Liver (tissue), 8 donors: ENCODE measurements at regions not wholly inside any gene's neighbourhood (a gene's known extent, or its start where the extent isn't known, plus 50 kb on each side); places are given as distances from the start of the nearest gene placed in this dataset.

Experiments
- DNase-seq: peaks from one replicate; pipeline ENCODE4 v3.0.0-alpha.2; 2017; ENCODE audit warnings: low spot score
- H3K27ac ChIP-seq, 2 donors: one replicate each; pipeline ENCODE4 v1.7.0; 2013; ENCODE audit warnings: inconsistent platforms in 2 of 2, low read length in 2 of 2, control low read depth in 1 of 2, low read depth in 1 of 2, mild to moderate bottlenecking in 1 of 2
- H3K27me3 ChIP-seq, 4 donors: one replicate each; pipeline versions ENCODE4 v1.6.1 to v1.7.0; 2013; ENCODE audit warnings: low read length in 3 of 4, inconsistent platforms in 1 of 4, mild to moderate bottlenecking in 1 of 4, moderate library complexity in 1 of 4; ENCODE audit not compliant: control insufficient read depth in 4 of 4, insufficient read depth in 4 of 4
- H3K36me3 ChIP-seq, 4 donors: one replicate each; pipeline versions ENCODE4 v1.6.1 to v1.7.0; 2013; ENCODE audit warnings: low read length in 3 of 4, mild to moderate bottlenecking in 3 of 4, low read depth in 1 of 4, moderate library complexity in 1 of 4; ENCODE audit not compliant: control insufficient read depth in 4 of 4, insufficient read depth in 3 of 4
- H3K4me1 ChIP-seq, 4 donors: one replicate each; pipeline versions ENCODE4 v1.6.1 to v1.7.0; 2013; ENCODE audit warnings: low read length in 3 of 4, mild to moderate bottlenecking in 3 of 4, moderate library complexity in 1 of 4; ENCODE audit not compliant: control insufficient read depth in 4 of 4, insufficient read depth in 4 of 4
- H3K4me3 ChIP-seq, 3 donors: one replicate each; pipeline versions ENCODE4 v1.6.1 to v1.7.0; 2013; ENCODE audit warnings: low read length in 3 of 3, control low read depth in 1 of 3, low read depth in 1 of 3, mild to moderate bottlenecking in 1 of 3
- H3K9ac ChIP-seq, 2 donors: one replicate each; pipeline ENCODE4 v1.7.0; 2013; ENCODE audit warnings: low read length in 2 of 2, mild to moderate bottlenecking in 2 of 2, moderate library complexity in 2 of 2, control low read depth in 1 of 2, low read depth in 1 of 2
- H3K9me3 ChIP-seq, 4 donors: one replicate each; pipeline versions ENCODE4 v1.6.1 to v1.7.0; 2013; ENCODE audit warnings: low read length in 3 of 4; ENCODE audit not compliant: control insufficient read depth in 4 of 4
- CTCF ChIP-seq: fragments of 150-350 bp; IDR thresholded peaks from 2 replicates; pipeline ENCODE4 v1.5.1; 2017; ENCODE audit warnings: improper control_type of control experiment, low read depth, low read length; ENCODE audit not compliant: missing input control
- EGR1 ChIP-seq, 2 donors: IDR thresholded peaks; 2 replicates each; pipeline ENCODE4 v1.6.1; 2016 to 2018; ENCODE audit warnings: antibody characterized with exemption in 2 of 2, low read depth in 2 of 2
- FOXA1 ChIP-seq: IDR thresholded peaks from 2 replicates; pipeline ENCODE4 v1.6.1; 2016; ENCODE audit warnings: antibody characterized with exemption
- FOXA2 ChIP-seq: IDR thresholded peaks from 2 replicates; pipeline ENCODE4 v1.6.1; 2016; ENCODE audit warnings: antibody characterized with exemption
- GABPA ChIP-seq, 2 donors: IDR thresholded peaks in 1 of 2; conservative IDR thresholded peaks in 1 of 2; 2 replicates each; pipeline ENCODE4 v1.6.1; 2016; ENCODE audit warnings: antibody characterized with exemption in 2 of 2, mild to moderate bottlenecking in 1 of 2, moderate library complexity in 1 of 2
- HNF4A ChIP-seq, 2 donors: conservative IDR thresholded peaks; 2 replicates each; pipeline ENCODE4 v1.6.1; 2016; ENCODE audit warnings: antibody characterized with exemption in 2 of 2, mild to moderate bottlenecking in 2 of 2
- HNF4G ChIP-seq: IDR thresholded peaks from 2 replicates; pipeline ENCODE4 v1.6.1; 2016; ENCODE audit warnings: antibody characterized with exemption
- JUND ChIP-seq, 2 donors: IDR thresholded peaks; 2 replicates each; pipeline ENCODE4 v1.6.1; 2016; ENCODE audit warnings: antibody characterized with exemption in 2 of 2
- NR2F2 ChIP-seq: IDR thresholded peaks from 2 replicates; pipeline ENCODE4 v1.6.1; 2016; ENCODE audit warnings: antibody characterized with exemption
- RAD21 ChIP-seq, 2 donors: IDR thresholded peaks; 2 replicates each; pipeline ENCODE4 v1.6.1; 2016; ENCODE audit warnings: antibody characterized with exemption in 2 of 2, mild to moderate bottlenecking in 2 of 2
- RXRA ChIP-seq, 2 donors: IDR thresholded peaks; 2 replicates each; pipeline ENCODE4 v1.6.1; 2017 to 2018; ENCODE audit warnings: antibody characterized with exemption in 2 of 2, mild to moderate bottlenecking in 1 of 2
- SP1 ChIP-seq: IDR thresholded peaks from 2 replicates; pipeline ENCODE4 v1.6.1; 2018; ENCODE audit warnings: antibody characterized with exemption, mild to moderate bottlenecking
- TAF1 ChIP-seq: conservative IDR thresholded peaks from 2 replicates; pipeline ENCODE4 v1.6.1; 2016; ENCODE audit warnings: antibody characterized with exemption, mild to moderate bottlenecking
- YY1 ChIP-seq: IDR thresholded peaks from 2 replicates; pipeline ENCODE4 v1.6.1; 2016; ENCODE audit warnings: antibody characterized with exemption, mild to moderate bottlenecking
- WGBS: extraction: QIAGEN DNeasy Blood & Tissue Kit; methylation state at CpG from one replicate; pipeline ENCODE4 v1.1.7; 2013; 5-methylcytosine and 5-hydroxymethylcytosine counted together
- TF ChIP-seq, protein P1 (sequence below): IDR thresholded peaks from 2 replicates; pipeline ENCODE4 v1.6.1; 2016; ENCODE audit warnings: antibody characterized with exemption
- TF ChIP-seq, protein P2 (sequence below): IDR thresholded peaks from 2 replicates; pipeline ENCODE4 v1.6.1; 2016; ENCODE audit warnings: antibody characterized with exemption
- TF ChIP-seq, protein P3 (sequence below): IDR thresholded peaks from 2 replicates; pipeline ENCODE4 v1.6.1; 2016; ENCODE audit warnings: antibody characterized with exemption, mild to moderate bottlenecking
- donor health status: healthy.
- donor health status: healthy.
- donor health status: healthy.
- donor health status: healthy.
- donor health status: healthy.

GRCh38 chr3:159899166-159899565, 89.5 kb upstream of the IL12A start:
- H3K36me3 ChIP-seq = peaks cover 0 to 2% (median 0%) of the 10 kb centered on the region in 4 donors
- DNase-seq = no peak
- WGBS = 94% methylated on average over 1 of the region's 1 CpG
- no peaks in the 10 kb centered on the region for H3K9me3 ChIP-seq
- no peaks in the 10 kb centered on the region for H3K27me3 ChIP-seq
- H3K9ac ChIP-seq = no peak overlapping the region
- H3K4me3 ChIP-seq = no peak overlapping the region
- no peak overlapping the region for H3K27ac ChIP-seq
- no peaks in the 10 kb centered on the region for H3K4me1 ChIP-seq
- TF ChIP-seq NR2F2 (no peak), HNF4G (no peak), SP1 (no peak), GABPA (IDR thresholded peaks at IDR 0.05 in 1 of 2, conservative IDR thresholded peaks at IDR 0.05 in 1 of 2) (no peak), FOXA2 (no peak), JUND (IDR thresholded peaks at IDR 0.05) (no peak), RAD21 (IDR thresholded peaks at IDR 0.05) (no peak)
- TF ChIP-seq, protein P1, sequence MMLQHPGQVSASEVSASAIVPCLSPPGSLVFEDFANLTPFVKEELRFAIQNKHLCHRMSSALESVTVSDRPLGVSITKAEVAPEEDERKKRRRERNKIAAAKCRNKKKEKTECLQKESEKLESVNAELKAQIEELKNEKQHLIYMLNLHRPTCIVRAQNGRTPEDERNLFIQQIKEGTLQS = no peak
- TF ChIP-seq, protein P2, sequence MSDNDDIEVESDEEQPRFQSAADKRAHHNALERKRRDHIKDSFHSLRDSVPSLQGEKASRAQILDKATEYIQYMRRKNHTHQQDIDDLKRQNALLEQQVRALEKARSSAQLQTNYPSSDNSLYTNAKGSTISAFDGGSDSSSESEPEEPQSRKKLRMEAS = no peak

DNA sequence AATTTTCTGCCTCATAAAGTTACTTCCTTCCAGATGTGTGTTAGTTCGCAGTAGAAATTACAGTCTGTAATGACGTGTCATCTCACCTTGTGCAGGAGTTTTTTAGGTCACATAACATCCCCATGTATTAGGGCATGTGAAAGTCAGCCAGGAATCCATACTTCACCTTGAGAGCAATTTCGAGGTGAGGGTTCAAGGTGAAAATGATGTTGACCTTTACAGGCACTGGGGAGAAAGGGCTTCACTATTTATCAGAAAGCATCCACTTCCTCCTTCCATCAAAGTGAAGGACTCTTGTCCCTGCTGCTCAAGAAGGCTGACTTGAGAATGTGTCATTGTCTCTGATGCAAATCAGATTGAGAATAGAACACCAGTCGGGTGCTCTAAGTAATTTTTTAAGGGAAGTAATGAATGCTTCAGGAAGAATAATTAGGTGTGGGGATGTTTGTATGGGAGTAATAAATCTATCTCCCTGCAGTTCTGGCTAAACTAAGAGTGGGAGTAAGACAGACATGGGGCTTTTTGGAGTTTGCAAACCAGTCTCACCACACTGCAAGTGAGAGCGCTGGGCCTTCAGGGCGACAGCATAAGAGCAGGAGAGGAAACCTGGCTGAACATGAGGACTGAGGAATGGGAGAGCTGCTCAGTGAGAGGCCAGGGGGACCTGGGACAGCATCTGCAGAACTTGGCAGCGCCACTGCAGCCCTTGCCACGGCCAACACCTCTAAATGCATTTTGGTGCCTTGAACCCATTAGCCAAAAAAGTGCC, 85.9 kb upstream of the IL12A start:
- Histone ChIP-seq H3K9me3 (no peaks in the 10 kb centered on the region), H3K4me3 (no peak overlapping the region), H3K9ac (no peak overlapping the region), H3K27me3 (no peaks in the 10 kb centered on the region), H3K4me1 (no peaks in the 10 kb centered on the region), H3K27ac (no peak overlapping the region), H3K36me3 (no peaks in the 10 kb centered on the region)
- DNase-seq = no peak
- WGBS = 86% methylated on average over 8 of the region's 8 CpGs
- TF ChIP-seq EGR1 (IDR thresholded peaks at IDR 0.05; ENCODE audit: low read depth in 2 of 2) (no peak), FOXA2 (no peak), SP1 (no peak), CTCF (no peak), FOXA1 (no peak), HNF4A (conservative IDR thresholded peaks at IDR 0.05) (no peak), JUND (IDR thresholded peaks at IDR 0.05) (no peak), YY1 (no peak), RXRA (IDR thresholded peaks at IDR 0.05) (no peak), RAD21 (IDR thresholded peaks at IDR 0.05) (no peak), HNF4G (no peak), GABPA (IDR thresholded peaks at IDR 0.05 in 1 of 2, conservative IDR thresholded peaks at IDR 0.05 in 1 of 2) (no peak), TAF1 (no peak), NR2F2 (no peak)
- TF ChIP-seq, protein P3, sequence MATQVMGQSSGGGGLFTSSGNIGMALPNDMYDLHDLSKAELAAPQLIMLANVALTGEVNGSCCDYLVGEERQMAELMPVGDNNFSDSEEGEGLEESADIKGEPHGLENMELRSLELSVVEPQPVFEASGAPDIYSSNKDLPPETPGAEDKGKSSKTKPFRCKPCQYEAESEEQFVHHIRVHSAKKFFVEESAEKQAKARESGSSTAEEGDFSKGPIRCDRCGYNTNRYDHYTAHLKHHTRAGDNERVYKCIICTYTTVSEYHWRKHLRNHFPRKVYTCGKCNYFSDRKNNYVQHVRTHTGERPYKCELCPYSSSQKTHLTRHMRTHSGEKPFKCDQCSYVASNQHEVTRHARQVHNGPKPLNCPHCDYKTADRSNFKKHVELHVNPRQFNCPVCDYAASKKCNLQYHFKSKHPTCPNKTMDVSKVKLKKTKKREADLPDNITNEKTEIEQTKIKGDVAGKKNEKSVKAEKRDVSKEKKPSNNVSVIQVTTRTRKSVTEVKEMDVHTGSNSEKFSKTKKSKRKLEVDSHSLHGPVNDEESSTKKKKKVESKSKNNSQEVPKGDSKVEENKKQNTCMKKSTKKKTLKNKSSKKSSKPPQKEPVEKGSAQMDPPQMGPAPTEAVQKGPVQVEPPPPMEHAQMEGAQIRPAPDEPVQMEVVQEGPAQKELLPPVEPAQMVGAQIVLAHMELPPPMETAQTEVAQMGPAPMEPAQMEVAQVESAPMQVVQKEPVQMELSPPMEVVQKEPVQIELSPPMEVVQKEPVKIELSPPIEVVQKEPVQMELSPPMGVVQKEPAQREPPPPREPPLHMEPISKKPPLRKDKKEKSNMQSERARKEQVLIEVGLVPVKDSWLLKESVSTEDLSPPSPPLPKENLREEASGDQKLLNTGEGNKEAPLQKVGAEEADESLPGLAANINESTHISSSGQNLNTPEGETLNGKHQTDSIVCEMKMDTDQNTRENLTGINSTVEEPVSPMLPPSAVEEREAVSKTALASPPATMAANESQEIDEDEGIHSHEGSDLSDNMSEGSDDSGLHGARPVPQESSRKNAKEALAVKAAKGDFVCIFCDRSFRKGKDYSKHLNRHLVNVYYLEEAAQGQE = no peak
- TF ChIP-seq, protein P2 = no peak
